GM18517 (cell line): ENCODE measurements at regions not wholly inside any gene's neighbourhood (a gene's known extent, or its start where the extent isn't known, plus 50 kb on each side); places are given as distances from the start of the nearest gene placed in this dataset.

Source experiments
- ATAC-seq: cut with Tn5 transposase; IDR thresholded peaks from one replicate; pipeline ENCODE4 v1.9.1; 2021; ENCODE audit warnings: mild to moderate bottlenecking, moderate library complexity; ENCODE audit not compliant: unreplicated experiment

GRCh38 chr3:180828723-180829408 lies 83.6 kb upstream of the FXR1 start:
- ATAC-seq: no peak

- no peak for ATAC-seq
These were observed 82.8 kb upstream of the FXR1 start for GRCh38 chr3:180829409-180830405.

GRCh38 chr3:180835501-180835900 lies 77.0 kb upstream of the FXR1 start:
- no peak for ATAC-seq

- ATAC-seq: no peak
These were observed 75.7 kb upstream of the FXR1 start for GRCh38 chr3:180836766-180837165.

- ATAC-seq: no peak
These were observed 57.6 kb upstream of the FXR1 start for GRCh38 chr3:180854887-180855286.

- peak; percentile 52 for ATAC-seq
These were observed 57.1 kb upstream of the FXR1 start for GRCh38 chr3:180855364-180855763.

- ATAC-seq: no peak
These were observed 56.5 kb upstream of the FXR1 start for GRCh38 chr3:180855956-180856355.

GRCh38 chr3:180860180-180860858 lies 52.2 kb upstream of the FXR1 start:
- no peak for ATAC-seq
